ENCODE measurements at regions not wholly inside any gene's neighbourhood (a gene's known extent, or its start where the extent isn't known, plus 50 kb on each side); places are given as distances from the start of the nearest gene placed in this dataset.
A peak's percentile ranks its signal among the peaks of the same experiment; 100 is the strongest.
"Not testable (repeated sequence)": the region's sequence is repeated elsewhere in the genome, so short reads cannot be mapped to it uniquely, and the experiment has no call there.

DNA sequence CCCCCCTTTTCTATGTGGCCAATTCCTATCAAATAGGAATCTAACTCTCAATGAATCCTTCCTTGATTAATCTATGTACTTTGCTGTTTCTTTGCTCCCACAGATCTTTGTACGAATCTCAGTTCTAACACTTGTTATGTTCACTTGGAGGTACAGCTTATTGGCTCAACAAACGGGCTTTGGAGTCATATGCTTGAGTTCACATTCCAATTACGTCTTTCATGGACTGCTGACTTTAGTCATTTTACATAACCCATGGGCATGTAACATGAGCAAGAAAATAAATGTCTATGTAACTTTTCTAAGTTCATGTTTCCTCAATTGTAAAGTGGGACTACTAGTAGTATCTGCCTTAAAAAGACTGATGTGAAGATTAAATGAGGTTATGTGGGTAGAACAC lies 123.2 kb upstream of the TBC1D5 start:
- DNase-seq = no peak

- DNase-seq = no peak
Observed at GRCh38 chr3:17861476-17861875, 119.0 kb upstream of the TBC1D5 start.

- not testable (repeated sequence) for DNase-seq
Observed at GRCh38 chr3:17860840-17861471, 118.5 kb upstream of the TBC1D5 start.

- no peak for DNase-seq
Observed at GRCh38 chr3:17852217-17852616, 109.8 kb upstream of the TBC1D5 start.

DNA sequence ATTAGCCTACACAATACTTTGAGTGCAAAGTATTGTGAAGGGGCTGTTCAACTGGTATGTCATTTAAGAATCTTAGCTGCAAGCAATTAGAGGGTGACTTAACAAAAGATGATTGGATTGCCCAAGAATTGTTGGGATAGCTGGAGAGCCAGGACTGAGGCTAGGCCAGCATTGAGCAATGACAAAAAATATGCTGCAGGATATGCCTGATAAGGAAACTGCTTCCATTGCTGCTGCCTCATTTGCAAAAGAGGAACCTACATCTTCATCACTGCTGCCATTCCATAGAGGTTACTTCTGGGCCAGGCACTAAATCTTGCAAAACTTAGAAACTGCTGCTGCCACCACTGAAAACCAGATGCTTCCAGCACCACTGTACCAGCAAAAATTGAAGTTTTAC lies 108.0 kb upstream of the TBC1D5 start:
- DNase-seq = no peak

- DNase-seq = no peak
Observed at GRCh38 chr3:17848102-17848501, 105.7 kb upstream of the TBC1D5 start.

DNA sequence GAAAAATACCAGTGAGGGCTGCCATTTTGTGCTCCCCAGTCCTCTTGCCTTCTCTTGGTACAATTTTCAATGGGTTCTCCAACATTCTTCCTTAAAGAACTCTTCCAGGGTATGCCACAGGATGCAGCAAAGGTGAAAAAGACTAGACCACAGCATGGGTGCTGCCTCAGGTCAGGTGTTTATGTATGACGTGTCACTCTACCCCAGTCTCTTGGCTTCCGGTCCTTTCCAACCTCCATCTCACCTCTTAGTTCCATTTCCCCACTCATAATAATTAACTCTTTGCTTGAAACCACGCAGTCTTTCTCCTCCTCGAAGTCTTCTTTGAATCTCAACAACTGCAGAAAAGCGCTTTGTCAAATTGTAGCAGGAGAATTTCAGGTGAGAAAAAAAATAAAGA lies 104.7 kb upstream of the TBC1D5 start:
- DNase-seq = no peak

DNA sequence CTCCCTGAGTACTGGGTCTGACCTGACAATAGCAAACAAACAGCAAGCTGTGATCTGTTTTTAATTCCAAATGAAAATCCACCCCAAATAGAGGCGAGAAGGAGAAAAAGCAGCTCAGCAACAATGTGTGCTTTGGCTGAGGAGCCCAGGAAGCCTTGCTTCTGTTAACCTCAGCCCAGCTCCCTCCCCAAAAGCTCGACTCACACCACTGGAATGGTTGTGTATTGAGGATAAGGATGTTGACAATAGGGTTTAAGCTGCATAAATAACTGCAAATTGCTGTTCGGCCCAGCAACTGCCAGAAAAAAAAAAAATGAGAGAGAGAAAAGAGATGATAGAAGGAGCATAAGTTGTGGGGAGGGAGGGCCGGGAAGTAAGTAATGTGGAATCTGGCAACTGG lies 104.0 kb upstream of the TBC1D5 start:
- no peak for DNase-seq

DNA sequence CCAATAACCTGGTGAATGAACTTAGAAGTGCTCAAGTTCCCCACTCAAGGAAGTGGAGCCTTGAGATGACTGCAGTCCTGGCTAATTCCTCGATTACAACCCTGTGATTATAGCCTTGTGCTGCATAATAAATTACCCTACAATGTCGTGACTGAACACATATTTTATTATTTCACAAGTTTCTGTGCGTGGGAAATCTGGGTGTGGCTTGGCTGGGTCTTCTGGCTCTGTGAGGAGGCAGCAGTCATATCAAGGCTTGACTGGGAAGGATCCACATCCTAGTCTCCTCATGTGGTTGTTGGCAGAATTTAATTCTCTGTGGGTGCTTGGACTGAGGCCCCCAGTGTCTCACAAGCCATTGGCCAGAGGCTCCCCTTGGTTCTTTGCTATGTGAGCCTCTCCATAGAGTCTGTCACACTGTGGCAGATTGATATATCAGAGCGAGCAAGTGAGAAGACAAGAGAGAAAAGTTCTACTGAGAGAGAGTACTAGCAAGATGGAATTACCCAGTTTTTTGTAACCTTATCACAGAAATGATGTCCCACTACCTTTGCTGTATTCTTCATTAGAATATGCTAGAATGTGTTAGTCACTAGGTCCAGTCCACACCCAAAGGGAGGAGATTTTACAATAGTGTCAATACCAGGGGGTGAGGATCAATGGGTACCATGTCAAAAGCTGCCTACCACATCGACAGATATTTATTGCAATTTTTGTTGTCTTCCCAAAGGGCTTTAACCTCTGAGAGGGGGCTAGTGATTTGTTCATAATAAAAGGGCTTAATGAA lies 102.8 kb upstream of the TBC1D5 start:
- DNase-seq = no peak

DNA sequence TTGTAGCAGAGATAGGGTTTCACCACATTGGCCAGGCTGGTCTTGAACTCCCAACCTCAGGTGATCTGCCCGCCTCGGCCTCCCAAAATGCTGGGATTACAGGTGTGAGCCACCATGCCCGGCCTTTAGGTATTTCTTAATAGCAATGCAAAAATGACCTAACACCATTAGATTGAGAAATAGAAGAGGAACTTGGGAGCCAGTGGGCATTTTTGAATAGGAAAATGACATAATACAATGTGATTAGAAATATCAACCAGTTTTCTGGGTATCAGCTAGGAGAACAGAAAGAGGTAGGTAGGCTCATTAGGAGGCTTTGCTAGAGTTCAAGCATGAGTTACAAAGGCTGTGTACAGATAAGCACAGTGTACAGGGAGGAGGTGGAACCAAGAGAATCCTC lies 101.8 kb upstream of the TBC1D5 start:
- DNase-seq = no peak

DNA sequence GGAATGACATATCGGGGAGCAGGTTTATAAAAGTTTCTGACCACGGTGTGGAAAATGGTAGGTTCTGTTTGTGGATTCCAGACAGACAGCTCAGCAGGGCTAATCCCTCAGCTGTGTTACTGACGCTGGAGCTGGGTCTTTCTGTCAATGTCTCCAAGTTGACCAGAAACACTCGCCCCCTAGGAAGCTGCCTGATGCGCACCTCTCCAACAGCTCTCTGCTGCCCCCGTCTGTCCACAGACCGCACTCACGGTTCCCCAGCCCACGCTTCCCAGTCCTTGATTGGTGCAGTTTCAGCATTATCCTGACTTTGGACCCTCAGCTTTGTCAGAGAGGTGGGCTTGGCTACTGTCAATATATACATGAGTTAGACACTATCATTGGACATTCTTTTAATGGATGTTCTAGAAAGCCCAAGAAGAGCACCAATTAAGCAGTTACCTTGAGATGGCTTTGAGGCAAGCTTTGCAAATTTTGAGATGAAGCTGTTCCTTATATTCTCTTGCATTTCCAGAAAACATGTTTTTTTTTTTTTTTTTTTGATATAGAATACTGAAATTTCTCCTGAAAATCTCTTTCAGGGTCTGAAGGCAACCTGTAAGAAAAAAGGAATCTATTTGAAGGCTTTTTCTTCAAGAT lies 98.9 kb upstream of the TBC1D5 start:
- peak; percentile 80 for DNase-seq

- DNase-seq = no peak
Observed at GRCh38 chr3:17840651-17841050, 98.2 kb upstream of the TBC1D5 start.

GRCh38 chr3:17840126-17840525 lies 97.7 kb upstream of the TBC1D5 start:
- DNase-seq = no peak

DNA sequence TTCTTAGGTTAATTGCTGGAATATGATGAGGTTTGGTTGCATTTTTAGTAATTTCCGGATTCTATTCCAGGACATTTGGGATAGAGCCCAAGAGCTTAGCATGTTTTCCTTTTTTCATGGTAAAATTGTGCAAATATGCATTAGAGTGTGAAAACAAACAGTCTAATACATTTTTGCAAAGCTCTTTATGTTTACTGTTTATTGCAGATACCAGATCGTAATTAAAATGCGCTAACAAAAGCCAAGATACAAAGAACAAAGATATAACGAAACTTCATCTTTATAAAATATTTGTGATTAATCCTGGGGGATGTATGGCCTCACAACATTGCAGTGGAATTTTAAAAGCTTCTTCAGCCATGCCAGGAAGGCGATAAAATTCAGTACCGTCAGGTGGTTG lies 94.5 kb upstream of the TBC1D5 start:
- no peak for DNase-seq

DNA sequence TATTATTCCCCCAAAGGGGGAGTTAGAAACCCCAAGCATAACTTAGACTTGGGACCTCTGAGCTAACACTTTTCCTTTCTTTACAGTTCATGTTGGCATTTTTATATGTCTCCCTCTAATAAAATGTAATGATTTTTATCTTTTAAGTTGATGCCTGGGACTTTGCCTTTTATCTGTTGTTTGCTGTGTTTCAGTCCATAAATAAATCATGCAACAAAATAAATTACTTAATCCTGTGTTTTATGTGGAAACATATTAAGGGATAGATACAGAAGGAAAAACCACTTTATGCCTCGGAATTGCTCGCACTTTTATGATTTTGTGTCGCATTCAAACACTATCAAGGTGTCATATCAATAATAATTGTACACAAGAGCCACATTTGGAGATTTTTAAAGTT lies 93.7 kb upstream of the TBC1D5 start:
- no peak for DNase-seq

DNA sequence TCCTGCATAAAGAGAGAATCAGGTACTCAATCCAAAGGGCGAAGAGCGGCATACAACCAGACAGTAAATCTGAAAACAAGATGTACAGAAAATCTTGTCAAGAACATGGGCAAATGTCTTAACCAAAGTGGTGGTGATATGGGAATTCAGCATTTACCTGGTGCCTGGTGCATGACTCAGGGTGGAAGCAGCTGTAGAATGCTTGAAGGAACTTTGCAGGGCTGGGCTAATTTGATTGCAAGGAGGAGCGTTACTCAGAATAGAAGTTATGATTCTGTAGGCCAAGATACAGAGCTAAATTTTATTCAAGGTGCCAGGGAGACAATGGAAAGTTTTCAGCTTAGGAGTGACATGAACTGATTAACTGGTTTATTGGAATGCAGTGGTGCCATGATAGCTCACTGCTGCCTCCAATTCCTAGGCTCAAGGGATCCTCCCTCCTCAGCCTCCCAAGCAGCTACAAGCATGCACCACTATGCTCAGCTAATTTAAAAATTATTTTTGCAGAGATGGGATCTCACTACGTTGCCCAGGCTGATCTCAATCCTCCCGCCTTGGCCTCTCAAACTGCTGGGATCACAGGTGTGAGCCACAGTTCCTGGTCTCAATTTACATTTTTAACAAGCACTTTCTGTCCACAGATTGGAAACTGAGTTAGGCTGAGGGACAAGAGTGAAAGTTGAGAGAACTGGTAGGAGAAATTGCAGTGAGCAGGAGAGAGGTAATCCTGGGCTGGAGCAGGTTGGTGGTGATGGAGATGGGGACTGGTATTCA lies 91.5 kb upstream of the TBC1D5 start:
- no peak for DNase-seq

DNA sequence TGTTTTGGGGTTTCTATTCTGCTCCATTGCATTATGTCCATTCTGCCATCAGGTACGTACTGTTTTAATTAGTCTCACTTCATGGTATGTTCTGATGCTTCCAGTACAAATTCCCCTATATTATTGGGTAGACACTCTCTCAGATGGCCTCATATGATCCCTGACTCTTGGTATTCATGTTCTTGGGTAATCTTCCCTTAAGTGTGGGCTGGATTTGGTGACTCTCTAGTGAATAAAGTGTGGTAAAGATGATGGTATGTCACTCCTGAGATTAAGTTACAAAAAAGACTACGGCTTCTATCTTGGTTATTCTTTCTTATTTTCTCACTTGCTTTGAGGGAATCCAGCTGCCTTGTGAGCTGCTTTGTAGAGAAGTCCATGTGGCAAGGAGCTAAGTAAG lies 89.6 kb upstream of the TBC1D5 start:
- no peak for DNase-seq

GRCh38 chr3:17831366-17831765 lies 88.9 kb upstream of the TBC1D5 start:
- no peak for DNase-seq

- DNase-seq = no peak
Observed at GRCh38 chr3:17830788-17831187, 88.4 kb upstream of the TBC1D5 start.

GRCh38 chr3:17828388-17828787 lies 86.0 kb upstream of the TBC1D5 start:
- DNase-seq = no peak

DNA sequence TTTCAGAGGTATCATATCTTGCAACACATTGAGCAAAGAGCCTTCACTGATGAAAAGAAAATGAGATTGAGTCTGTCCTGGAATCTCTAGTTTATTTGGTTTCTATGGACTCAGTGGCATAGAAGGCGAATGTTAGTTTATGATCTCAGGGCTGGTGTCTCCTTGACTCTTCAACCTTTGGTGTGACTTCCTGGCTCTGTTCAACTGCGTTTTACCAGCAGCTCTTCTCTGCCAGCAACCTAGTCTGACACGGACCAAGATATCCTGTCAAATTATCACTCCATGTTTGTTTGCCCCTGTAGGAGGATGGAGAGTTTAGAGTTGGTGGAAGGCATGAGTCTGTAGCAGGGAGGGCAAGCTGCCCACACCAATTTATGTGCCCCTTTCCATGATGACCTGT lies 82.9 kb upstream of the TBC1D5 start:
- DNase-seq = no peak

DNA sequence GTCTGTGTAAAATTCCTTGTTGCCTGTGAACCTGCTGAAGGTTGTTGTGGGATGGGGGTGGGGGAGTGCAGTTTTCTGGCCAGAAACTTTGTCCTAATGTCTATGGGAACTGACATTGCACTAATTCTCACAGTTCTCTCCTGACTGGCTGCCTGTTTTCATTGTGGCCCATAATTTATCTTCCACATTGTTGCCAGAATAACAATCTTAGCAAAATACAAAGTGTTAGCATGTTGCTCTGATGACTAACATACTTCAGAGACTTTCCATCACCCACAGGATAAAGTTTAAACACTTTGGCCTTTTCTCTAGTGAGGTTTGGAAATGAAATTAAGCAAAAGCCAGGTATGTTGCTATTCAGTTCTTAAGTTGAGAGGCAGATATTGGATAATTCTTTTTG lies 81.4 kb upstream of the TBC1D5 start:
- DNase-seq = no peak

DNA sequence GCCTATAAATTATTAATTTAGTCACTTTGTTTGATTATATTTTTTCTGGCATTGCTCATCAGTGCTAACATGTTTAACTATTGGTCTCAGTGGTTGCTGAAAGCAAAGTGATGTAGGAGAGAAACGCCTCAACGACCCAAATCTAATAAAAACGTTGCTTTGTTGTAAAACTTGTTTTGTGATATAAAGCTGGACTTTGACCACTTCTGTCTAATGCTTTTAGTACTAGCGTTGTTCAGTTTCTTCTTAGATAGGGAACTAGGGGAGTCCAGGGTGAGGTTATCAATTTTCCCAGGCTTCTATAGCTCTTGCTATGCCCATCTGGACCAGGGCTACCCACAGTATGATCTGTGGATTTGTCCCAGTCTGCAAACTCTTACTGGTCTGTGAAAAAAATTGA lies 80.6 kb upstream of the TBC1D5 start:
- DNase-seq = no peak

DNA sequence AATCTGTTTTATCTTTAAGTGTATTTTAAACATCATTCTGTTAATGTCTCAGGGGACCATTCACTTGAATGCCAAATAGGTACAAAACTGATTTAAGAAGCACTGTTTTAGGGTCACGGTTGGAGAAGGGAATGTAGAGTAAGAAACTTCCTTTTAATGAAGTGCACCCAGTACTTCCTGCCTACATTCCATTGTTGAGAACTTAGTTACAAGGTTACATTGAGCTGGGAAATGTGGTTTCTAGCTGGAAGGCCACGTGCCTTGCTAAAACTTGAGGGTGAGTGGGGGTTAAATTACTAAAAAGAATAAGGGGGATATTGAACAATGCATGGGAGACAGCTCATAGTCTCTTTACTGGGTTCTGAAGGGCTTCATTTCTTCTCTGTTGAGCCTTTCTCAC lies 78.3 kb upstream of the TBC1D5 start:
- DNase-seq = no peak
